ENCODE measurements at regions not wholly inside any gene's neighbourhood (a gene's known extent, or its start where the extent isn't known, plus 50 kb on each side); places are given as distances from the start of the nearest gene placed in this dataset.

GRCh38 chr6:97849390-97849789, 566.4 kb upstream of the MMS22L start:
- in situ Hi-C loops (cut with MboI; ENCODE audit: low pct_unique_long_range_greater_than_20kb, low sequenced_read_pairs, unreplicated experiment) = no loop called here
- TF ChIP-seq CTCF (IDR thresholded peaks at IDR 0.05; ENCODE audit: extremely low read depth, insufficient read depth, missing control alignments) = no peak

GRCh38 chr6:97850458-97851212, 567.6 kb upstream of the MMS22L start:
- no peak for TF ChIP-seq CTCF (IDR thresholded peaks at IDR 0.05; ENCODE audit: extremely low read depth, insufficient read depth, missing control alignments)
- DNase-seq (ENCODE audit: low spot score) = no peak
- in situ Hi-C loops (cut with MboI; ENCODE audit: low pct_unique_long_range_greater_than_20kb, low sequenced_read_pairs, unreplicated experiment) = no loop called here

More at GRCh38 chr6:97849390-97849789, 566.4 kb upstream of the MMS22L start:
- no peak for DNase-seq (ENCODE audit: low spot score)

GRCh38 chr6:97863697-97864096, 580.7 kb upstream of the MMS22L start:
- in situ Hi-C loops (cut with MboI; ENCODE audit: low pct_unique_long_range_greater_than_20kb, low sequenced_read_pairs, unreplicated experiment) = no loop called here

GRCh38 chr6:97864366-97864765, 581.4 kb upstream of the MMS22L start:
- in situ Hi-C loops (cut with MboI; ENCODE audit: low pct_unique_long_range_greater_than_20kb, low sequenced_read_pairs, unreplicated experiment) = no loop called here
- no peak for TF ChIP-seq CTCF (IDR thresholded peaks at IDR 0.05; ENCODE audit: extremely low read depth, insufficient read depth, missing control alignments)
- no peak for DNase-seq (ENCODE audit: low spot score)

More at GRCh38 chr6:97863697-97864096, 580.7 kb upstream of the MMS22L start:
- no peak for TF ChIP-seq CTCF (IDR thresholded peaks at IDR 0.05; ENCODE audit: extremely low read depth, insufficient read depth, missing control alignments)
- no peak for DNase-seq (ENCODE audit: low spot score)

- DNase-seq (ENCODE audit: low spot score) = no peak
- no peak for TF ChIP-seq CTCF (IDR thresholded peaks at IDR 0.05; ENCODE audit: extremely low read depth, insufficient read depth, missing control alignments)
- in situ Hi-C loops (cut with MboI; ENCODE audit: low pct_unique_long_range_greater_than_20kb, low sequenced_read_pairs, unreplicated experiment) = no loop called here
Measured at GRCh38 chr6:97864826-97865225, 581.8 kb upstream of the MMS22L start.

- no peak for DNase-seq (ENCODE audit: low spot score)
- TF ChIP-seq CTCF (IDR thresholded peaks at IDR 0.05; ENCODE audit: extremely low read depth, insufficient read depth, missing control alignments) = no peak
- in situ Hi-C loops (cut with MboI; ENCODE audit: low pct_unique_long_range_greater_than_20kb, low sequenced_read_pairs, unreplicated experiment) = no loop called here
Measured at GRCh38 chr6:97865612-97866011, 582.6 kb upstream of the MMS22L start.

All from GM13977 (cell line).